Epithelial cell of proximal tubule (primary cell): ENCODE measurements at regions not wholly inside any gene's neighbourhood (a gene's known extent, or its start where the extent isn't known, plus 50 kb on each side); places are given as distances from the start of the nearest gene placed in this dataset.

Source experiments
- DNase-seq: peaks from one replicate; pipeline ENCODE4 v3.0.0-alpha.2; 2011; ENCODE audit warnings: low read depth
- H3K4me3 ChIP-seq: 2 replicates; pipeline ENCODE4 v1.5.1; 2011; ENCODE audit warnings: low read depth, mild to moderate bottlenecking, low read length
- CTCF ChIP-seq: conservative IDR thresholded peaks from 2 replicates; pipeline ENCODE4 v1.5.1; 2012; ENCODE audit warnings: low read depth, mild to moderate bottlenecking, low read length

GRCh38 chr2:144285324-144285723 is 234.6 kb downstream of the ZEB2 start:
- TF ChIP-seq CTCF = no peak
- no peak for DNase-seq
- H3K4me3 ChIP-seq = no peak overlapping the region

- DNase-seq = no peak
- no peak for TF ChIP-seq CTCF
- no peak overlapping the region for H3K4me3 ChIP-seq
These were observed 238.4 kb downstream of the ZEB2 start for GRCh38 chr2:144281476-144281875.

GRCh38 chr2:144280009-144280408 is 239.9 kb downstream of the ZEB2 start:
- no peak overlapping the region for H3K4me3 ChIP-seq
- TF ChIP-seq CTCF = no peak
- no peak for DNase-seq

- no peak for TF ChIP-seq CTCF
- no peak overlapping the region for H3K4me3 ChIP-seq
- DNase-seq = no peak
These were observed 240.8 kb downstream of the ZEB2 start for GRCh38 chr2:144279165-144279564.

- no peak for DNase-seq
- no peak for TF ChIP-seq CTCF
- H3K4me3 ChIP-seq = no peak overlapping the region
These were observed 242.1 kb downstream of the ZEB2 start for GRCh38 chr2:144277622-144278354.

DNA sequence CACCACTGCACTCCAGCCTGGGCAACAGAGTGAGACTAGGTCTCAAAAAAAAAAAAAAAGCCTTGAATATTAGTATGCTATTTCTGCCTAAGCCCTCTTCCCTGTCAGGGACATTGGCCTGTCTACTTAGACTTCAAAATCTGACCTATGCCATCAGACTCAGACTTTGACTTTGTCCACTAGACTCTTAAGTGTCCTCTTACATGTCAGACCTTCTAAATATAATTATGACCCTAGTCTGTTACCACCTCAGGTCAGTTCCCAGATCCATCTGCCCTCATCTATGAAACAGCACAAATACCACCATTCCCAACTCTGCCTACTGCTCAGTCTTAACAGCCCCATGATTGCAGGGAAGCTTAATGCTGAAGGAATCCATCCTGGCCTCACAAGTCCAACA is 244.6 kb downstream of the ZEB2 start:
- H3K4me3 ChIP-seq = no peak overlapping the region
- no peak for DNase-seq
- TF ChIP-seq CTCF = no peak

- no peak for DNase-seq
- TF ChIP-seq CTCF = no peak
- H3K4me3 ChIP-seq = no peak overlapping the region
These were observed 245.8 kb downstream of the ZEB2 start for GRCh38 chr2:144274131-144274530.
